ENCODE measurements at regions not wholly inside any gene's neighbourhood (a gene's known extent, or its start where the extent isn't known, plus 50 kb on each side); places are given as distances from the start of the nearest gene placed in this dataset.

DNA sequence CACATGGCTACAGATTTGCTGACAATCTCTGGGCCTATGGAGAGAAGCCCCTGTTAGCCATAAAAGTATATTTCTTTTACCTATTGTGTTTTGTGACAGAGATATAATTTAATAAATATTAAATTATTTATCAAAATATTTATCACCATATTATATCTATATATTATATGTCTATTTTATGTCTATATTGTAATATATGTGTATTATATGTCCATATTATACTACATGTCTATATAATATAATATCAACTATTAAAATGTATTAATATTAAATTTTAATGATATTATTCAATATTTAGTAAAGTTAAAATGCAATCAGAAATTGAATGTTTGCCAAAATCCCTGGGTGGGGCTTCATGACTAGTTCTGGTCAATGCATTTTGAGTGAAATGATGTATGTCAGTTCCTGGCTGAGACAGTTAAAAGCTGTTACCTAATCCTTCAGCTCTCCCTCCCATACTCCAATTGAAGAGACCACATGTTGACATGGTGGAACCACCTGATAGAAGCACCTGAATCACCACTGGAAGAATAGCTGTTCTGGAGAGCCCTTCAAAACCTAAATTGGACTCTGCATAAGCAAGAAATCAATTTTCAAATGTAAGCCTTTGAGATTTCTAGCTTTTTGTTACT is 357.3 kb upstream of the DDHD1 start:
- no peak for TF ChIP-seq CTCF (IDR thresholded peaks at IDR 0.05)
- no peak for TF ChIP-seq POLR2AphosphoS5 (IDR thresholded peaks at IDR 0.05)
